ENCODE measurements at regions not wholly inside any gene's neighbourhood (a gene's known extent, or its start where the extent isn't known, plus 50 kb on each side); places are given as distances from the start of the nearest gene placed in this dataset.

DNA sequence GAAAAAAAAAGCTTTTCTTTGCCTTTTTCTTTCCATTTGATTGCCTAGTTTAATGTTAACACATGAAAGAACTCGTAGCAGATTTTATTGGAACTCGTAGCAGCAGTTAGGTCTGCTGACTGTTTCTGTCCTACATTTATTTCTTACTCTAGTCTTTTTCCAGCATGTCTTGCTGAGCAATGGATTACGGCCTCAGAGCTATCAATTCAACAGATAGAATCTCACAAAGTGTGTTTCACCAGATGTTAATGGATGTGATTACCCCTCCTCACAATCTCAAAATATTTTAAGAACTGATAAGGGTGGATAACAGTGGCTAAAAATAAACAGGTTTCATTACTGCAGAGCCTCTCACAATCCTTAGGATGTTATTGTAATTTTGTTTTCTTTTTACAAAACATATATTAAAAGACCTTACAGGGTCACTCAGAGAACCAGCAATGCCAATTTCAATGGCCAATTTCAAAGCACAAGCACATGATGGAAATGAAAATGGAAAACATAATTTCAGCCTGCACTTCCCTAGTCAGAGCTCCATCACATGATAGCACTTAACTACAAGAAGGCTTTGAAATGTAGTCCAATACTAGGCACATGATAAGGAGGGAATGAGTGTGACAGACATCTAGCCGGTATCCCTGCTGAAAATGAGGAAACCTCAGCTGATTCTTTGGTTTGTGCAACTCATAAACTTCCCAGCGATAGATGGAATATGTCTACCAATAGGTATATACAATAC lies 838.1 kb upstream of the SEMA6D start:
- Mint-ChIP-seq H3K27ac (no peak overlapping the region), H3K36me3 (peaks cover 6% of the 10 kb centered on the region), H3K4me3 (no peak overlapping the region), H3K4me1 (ENCODE audit: low read depth in 2 of 2) (no peaks in the 10 kb centered on the region), H3K27me3 (no peaks in the 10 kb centered on the region), H3K9me3 (peaks cover 10% of the 10 kb centered on the region)
- ATAC-seq (no peak), DNase-seq (ENCODE audit: low spot score) (no peak)

- ATAC-seq, result no peak
- Mint-ChIP-seq H3K4me1 (ENCODE audit: low read depth in 2 of 2) (no peaks in the 10 kb centered on the region), H3K9me3 (peaks cover 10% of the 10 kb centered on the region), H3K27me3 (no peaks in the 10 kb centered on the region), H3K27ac (no peak overlapping the region), H3K4me3 (no peak overlapping the region), H3K36me3 (peaks cover 6% of the 10 kb centered on the region)
- no peak for DNase-seq (ENCODE audit: low spot score)
These were observed 836.5 kb upstream of the SEMA6D start for GRCh38 chr15:46880791-46881190.

GRCh38 chr15:46892621-46893160 lies 824.6 kb upstream of the SEMA6D start:
- no peaks in the 10 kb centered on the region for H3K27me3 Mint-ChIP-seq
- ATAC-seq (no peak), DNase-seq (ENCODE audit: low spot score) (no peak)
- no peak overlapping the region for H3K4me3 Mint-ChIP-seq
- no peaks in the 10 kb centered on the region for H3K4me1 Mint-ChIP-seq (ENCODE audit: low read depth in 2 of 2)
- no peak overlapping the region for H3K27ac Mint-ChIP-seq
- no peaks in the 10 kb centered on the region for H3K36me3 Mint-ChIP-seq
- H3K9me3 Mint-ChIP-seq, result peaks cover 12% of the 10 kb centered on the region

- Mint-ChIP-seq H3K4me3 (no peak overlapping the region), H3K36me3 (no peaks in the 10 kb centered on the region), H3K9me3 (peaks cover 11% of the 10 kb centered on the region), H3K27ac (no peak overlapping the region), H3K27me3 (no peaks in the 10 kb centered on the region), H3K4me1 (ENCODE audit: low read depth in 2 of 2) (no peaks in the 10 kb centered on the region)
- no peak for ATAC-seq
- DNase-seq (ENCODE audit: low spot score), result no peak
These were observed 822.7 kb upstream of the SEMA6D start for GRCh38 chr15:46894644-46895043.

DNA sequence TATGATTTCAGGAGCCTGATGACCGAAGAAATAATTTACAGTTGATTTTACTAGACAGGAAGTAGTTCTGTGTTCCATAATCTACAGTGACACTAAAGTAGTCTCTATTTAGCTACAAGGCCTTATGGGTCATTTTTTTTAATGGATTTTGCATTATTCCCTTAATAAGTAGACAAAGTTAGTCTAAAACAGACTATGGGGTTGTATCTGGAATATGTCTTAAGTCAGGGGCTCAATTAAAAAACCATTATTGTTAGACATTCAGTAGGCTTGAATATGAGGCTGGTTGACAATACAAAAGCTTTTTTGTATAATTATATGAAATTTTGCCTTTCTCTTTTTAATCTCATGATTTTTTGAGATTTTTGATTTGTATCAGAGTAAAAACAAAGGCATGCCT lies 820.0 kb upstream of the SEMA6D start:
- Mint-ChIP-seq H3K4me3 (no peak overlapping the region), H3K36me3 (peaks cover 13% of the 10 kb centered on the region), H3K9me3 (peaks cover 20% of the 10 kb centered on the region), H3K4me1 (ENCODE audit: low read depth in 2 of 2) (no peaks in the 10 kb centered on the region), H3K27ac (no peak overlapping the region), H3K27me3 (no peaks in the 10 kb centered on the region)
- ATAC-seq, result no peak
- DNase-seq (ENCODE audit: low spot score), result no peak

DNA sequence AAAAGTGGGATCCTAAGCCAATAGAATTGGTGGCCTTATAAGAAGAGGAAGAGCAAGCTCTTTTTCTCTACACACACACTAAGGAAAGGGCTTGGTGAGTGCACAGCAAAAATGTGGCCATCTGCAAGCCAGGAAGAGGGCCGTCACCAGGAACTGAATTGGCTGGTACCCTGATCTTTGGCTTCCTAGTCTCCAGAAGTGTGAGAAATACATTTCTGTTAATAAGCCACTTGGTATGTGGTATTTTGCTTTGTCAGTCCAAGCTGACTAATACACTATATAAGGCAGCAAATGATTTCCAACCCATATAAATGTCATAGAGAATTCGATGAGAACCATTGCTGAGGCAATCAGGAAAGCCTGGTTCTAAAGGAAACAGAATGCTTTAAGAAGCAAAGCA lies 816.3 kb upstream of the SEMA6D start:
- no peak for DNase-seq (ENCODE audit: low spot score)
- no peaks in the 10 kb centered on the region for H3K4me1 Mint-ChIP-seq (ENCODE audit: low read depth in 2 of 2)
- no peak for ATAC-seq
- peaks cover 15% of the 10 kb centered on the region for H3K36me3 Mint-ChIP-seq
- no peaks in the 10 kb centered on the region for H3K27me3 Mint-ChIP-seq
- peaks cover 13% of the 10 kb centered on the region for H3K9me3 Mint-ChIP-seq
- no peak overlapping the region for H3K27ac Mint-ChIP-seq
- H3K4me3 Mint-ChIP-seq, result no peak overlapping the region

- H3K4me1 Mint-ChIP-seq (ENCODE audit: low read depth in 2 of 2), result no peaks in the 10 kb centered on the region
- DNase-seq (ENCODE audit: low spot score) (no peak), ATAC-seq (no peak)
- no peaks in the 10 kb centered on the region for H3K36me3 Mint-ChIP-seq
- no peak overlapping the region for H3K27ac Mint-ChIP-seq
- H3K9me3 Mint-ChIP-seq, result peaks cover 3% of the 10 kb centered on the region
- H3K4me3 Mint-ChIP-seq, result no peak overlapping the region
- no peaks in the 10 kb centered on the region for H3K27me3 Mint-ChIP-seq
These were observed 799.5 kb upstream of the SEMA6D start for GRCh38 chr15:46917721-46918252.

GRCh38 chr15:46918462-46919140 lies 798.7 kb upstream of the SEMA6D start:
- peaks cover 9% of the 10 kb centered on the region for H3K9me3 Mint-ChIP-seq
- H3K36me3 Mint-ChIP-seq, result peaks cover 4% of the 10 kb centered on the region
- DNase-seq (ENCODE audit: low spot score) (no peak), ATAC-seq (no peak)
- H3K27ac Mint-ChIP-seq, result no peak overlapping the region
- no peak overlapping the region for H3K4me3 Mint-ChIP-seq
- no peaks in the 10 kb centered on the region for H3K4me1 Mint-ChIP-seq (ENCODE audit: low read depth in 2 of 2)
- H3K27me3 Mint-ChIP-seq, result no peaks in the 10 kb centered on the region

DNA sequence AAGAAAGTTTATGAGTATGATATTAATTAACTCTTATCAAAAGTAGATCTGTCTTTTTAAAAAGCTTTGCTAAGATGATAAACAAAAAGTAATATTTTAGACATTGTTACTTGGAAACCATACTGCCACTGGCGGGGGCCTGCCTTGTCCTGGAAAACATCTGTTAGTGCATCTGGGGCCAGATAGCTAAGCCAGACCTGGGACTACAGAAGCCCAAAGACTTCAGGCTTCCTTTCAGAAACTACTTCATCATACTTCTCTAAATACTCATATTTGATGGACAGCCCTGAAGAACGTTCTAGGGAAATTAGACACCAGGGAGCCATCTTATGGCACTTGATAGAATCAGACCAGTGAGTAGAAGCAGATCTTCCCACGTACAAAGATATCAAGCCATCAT lies 795.4 kb upstream of the SEMA6D start:
- Mint-ChIP-seq H3K4me3 (no peak overlapping the region), H3K4me1 (ENCODE audit: low read depth in 2 of 2) (no peaks in the 10 kb centered on the region), H3K27me3 (no peaks in the 10 kb centered on the region), H3K27ac (no peak overlapping the region), H3K9me3 (peaks cover 9% of the 10 kb centered on the region), H3K36me3 (peaks cover 4% of the 10 kb centered on the region)
- ATAC-seq (no peak), DNase-seq (ENCODE audit: low spot score) (no peak)

DNA sequence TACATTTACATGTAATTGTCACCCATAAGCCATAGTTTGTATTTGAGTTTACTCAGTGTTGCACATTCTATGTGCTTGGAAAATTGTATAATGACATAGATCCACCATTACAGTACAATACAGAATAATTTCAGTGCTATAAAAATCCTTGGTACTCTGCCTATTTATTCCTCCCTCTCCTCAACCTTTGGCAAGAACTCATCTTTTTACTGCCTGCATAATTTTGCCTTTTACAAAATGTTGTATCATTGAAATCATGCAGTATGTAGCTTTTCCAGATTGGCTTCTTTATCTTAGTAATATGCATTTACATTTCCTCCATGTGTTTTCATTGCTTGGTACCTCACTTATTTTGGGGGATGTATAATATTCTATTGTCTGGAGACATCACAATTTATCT lies 786.9 kb upstream of the SEMA6D start:
- H3K9me3 Mint-ChIP-seq, result peaks cover 22% of the 10 kb centered on the region
- no peaks in the 10 kb centered on the region for H3K27me3 Mint-ChIP-seq
- H3K4me1 Mint-ChIP-seq (ENCODE audit: low read depth in 2 of 2), result no peaks in the 10 kb centered on the region
- H3K4me3 Mint-ChIP-seq, result no peak overlapping the region
- DNase-seq (ENCODE audit: low spot score), result no peak
- no peak overlapping the region for H3K27ac Mint-ChIP-seq
- H3K36me3 Mint-ChIP-seq, result peaks cover 17% of the 10 kb centered on the region
- ATAC-seq, result no peak

DNA sequence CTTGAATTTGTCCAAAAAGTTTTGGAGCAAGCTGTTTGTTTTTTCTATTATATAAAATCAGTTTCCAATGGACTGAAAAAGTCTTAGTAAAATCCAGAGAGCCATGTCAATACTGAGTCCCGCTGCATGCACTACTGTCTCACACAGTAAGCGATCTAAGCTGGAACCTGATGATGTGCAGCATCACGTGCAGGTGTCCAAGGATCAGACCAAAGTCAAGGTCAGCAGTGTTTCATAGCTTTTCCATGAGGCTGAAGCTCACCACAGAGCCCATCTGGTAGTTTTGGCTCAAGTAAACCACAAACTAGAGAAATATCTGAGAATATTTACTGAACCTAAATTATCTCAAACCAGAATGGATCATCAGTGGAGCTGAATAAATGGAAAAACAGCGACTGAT lies 784.0 kb upstream of the SEMA6D start:
- H3K4me3 Mint-ChIP-seq, result no peak overlapping the region
- ATAC-seq (no peak), DNase-seq (ENCODE audit: low spot score) (no peak)
- no peak overlapping the region for H3K27ac Mint-ChIP-seq
- H3K27me3 Mint-ChIP-seq, result no peaks in the 10 kb centered on the region
- no peaks in the 10 kb centered on the region for H3K4me1 Mint-ChIP-seq (ENCODE audit: low read depth in 2 of 2)
- peaks cover 17% of the 10 kb centered on the region for H3K36me3 Mint-ChIP-seq
- H3K9me3 Mint-ChIP-seq, result peaks cover 20% of the 10 kb centered on the region

DNA sequence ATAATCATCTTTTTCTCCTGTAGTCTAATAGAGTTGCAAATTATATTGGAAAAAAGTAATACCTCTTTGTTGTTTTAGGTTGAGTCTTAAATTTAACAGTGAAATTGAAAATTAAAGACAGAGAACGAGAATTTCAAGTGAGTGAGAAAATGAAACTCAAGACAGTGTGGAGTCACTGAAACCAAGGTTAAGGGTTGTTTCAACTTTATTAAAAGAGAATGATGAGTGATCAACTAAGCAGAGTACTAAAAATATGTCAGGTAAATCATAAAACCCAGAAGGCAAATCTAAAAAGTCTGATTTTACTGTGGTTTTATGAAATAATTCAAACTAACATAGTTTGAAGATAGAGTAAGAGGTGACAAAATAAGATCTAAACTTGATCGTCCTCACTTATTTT lies 782.5 kb upstream of the SEMA6D start:
- H3K36me3 Mint-ChIP-seq, result peaks cover 12% of the 10 kb centered on the region
- DNase-seq (ENCODE audit: low spot score) (no peak), ATAC-seq (no peak)
- H3K27me3 Mint-ChIP-seq, result no peaks in the 10 kb centered on the region
- no peak overlapping the region for H3K4me3 Mint-ChIP-seq
- H3K9me3 Mint-ChIP-seq, result peaks cover 20% of the 10 kb centered on the region
- no peak overlapping the region for H3K27ac Mint-ChIP-seq
- no peaks in the 10 kb centered on the region for H3K4me1 Mint-ChIP-seq (ENCODE audit: low read depth in 2 of 2)

- H3K4me1 Mint-ChIP-seq (ENCODE audit: low read depth in 2 of 2), result no peaks in the 10 kb centered on the region
- DNase-seq (ENCODE audit: low spot score) (no peak), ATAC-seq (no peak)
- H3K27me3 Mint-ChIP-seq, result no peaks in the 10 kb centered on the region
- H3K9me3 Mint-ChIP-seq, result peaks cover 11% of the 10 kb centered on the region
- H3K27ac Mint-ChIP-seq, result no peak overlapping the region
- no peaks in the 10 kb centered on the region for H3K36me3 Mint-ChIP-seq
- no peak overlapping the region for H3K4me3 Mint-ChIP-seq
These were observed 779.1 kb upstream of the SEMA6D start for GRCh38 chr15:46938169-46938568.

GRCh38 chr15:46941241-46941640 lies 776.1 kb upstream of the SEMA6D start:
- no peak overlapping the region for H3K4me3 Mint-ChIP-seq
- no peaks in the 10 kb centered on the region for H3K36me3 Mint-ChIP-seq
- no peaks in the 10 kb centered on the region for H3K27me3 Mint-ChIP-seq
- ATAC-seq (no peak), DNase-seq (ENCODE audit: low spot score) (no peak)
- H3K4me1 Mint-ChIP-seq (ENCODE audit: low read depth in 2 of 2), result no peaks in the 10 kb centered on the region
- no peak overlapping the region for H3K27ac Mint-ChIP-seq
- peaks cover 13% of the 10 kb centered on the region for H3K9me3 Mint-ChIP-seq
